ENCODE measurements at regions not wholly inside any gene's neighbourhood (a gene's known extent, or its start where the extent isn't known, plus 50 kb on each side); places are given as distances from the start of the nearest gene placed in this dataset.

GRCh38 chr2:10520154-10520553 is 72.0 kb upstream of the ODC1 start:
- Histone ChIP-seq H3K9me3 (ENCODE audit: severe bottlenecking) (peaks cover 7% of the 10 kb centered on the region), H3K4me3 (ENCODE audit: severe bottlenecking) (no peak overlapping the region), H3K36me3 (ENCODE audit: low read depth) (no peaks in the 10 kb centered on the region), H3K4me1 (ENCODE audit: insufficient read depth, poor library complexity, severe bottlenecking) (no peaks in the 10 kb centered on the region), H3K27me3 (ENCODE audit: insufficient read depth, poor library complexity, severe bottlenecking) (no peaks in the 10 kb centered on the region), H3K27ac (ENCODE audit: poor library complexity, severe bottlenecking) (no peak overlapping the region)
- no peak for ATAC-seq (ENCODE audit: low read depth)
- TF ChIP-seq CTCF (IDR thresholded peaks at IDR 0.05; ENCODE audit: poor library complexity, severe bottlenecking) = no peak
- no peak for DNase-seq (ENCODE audit: low spot score)

- no peak for DNase-seq (ENCODE audit: low spot score)
Measured at GRCh38 chr2:10519394-10519740, 71.2 kb upstream of the ODC1 start.

GRCh38 chr2:10518470-10519393 is 70.6 kb upstream of the ODC1 start:
- no peak for DNase-seq (ENCODE audit: low spot score)
- Histone ChIP-seq H3K27me3 (ENCODE audit: insufficient read depth, poor library complexity, severe bottlenecking) (no peaks in the 10 kb centered on the region), H3K36me3 (ENCODE audit: low read depth) (no peaks in the 10 kb centered on the region), H3K4me1 (ENCODE audit: insufficient read depth, poor library complexity, severe bottlenecking) (peaks cover 7% of the 10 kb centered on the region), H3K4me3 (ENCODE audit: severe bottlenecking) (no peak overlapping the region), H3K27ac (ENCODE audit: poor library complexity, severe bottlenecking) (no peak overlapping the region), H3K9me3 (ENCODE audit: severe bottlenecking) (peaks cover 7% of the 10 kb centered on the region)
- no peak for ATAC-seq (ENCODE audit: low read depth)
- TF ChIP-seq CTCF (IDR thresholded peaks at IDR 0.05; ENCODE audit: poor library complexity, severe bottlenecking) = no peak

More at GRCh38 chr2:10519394-10519740, 71.2 kb upstream of the ODC1 start:
- H3K27me3 ChIP-seq (ENCODE audit: insufficient read depth, poor library complexity, severe bottlenecking) = no peaks in the 10 kb centered on the region
- H3K36me3 ChIP-seq (ENCODE audit: low read depth) = no peaks in the 10 kb centered on the region
- no peak overlapping the region for H3K4me3 ChIP-seq (ENCODE audit: severe bottlenecking)
- peaks cover 3% of the 10 kb centered on the region for H3K4me1 ChIP-seq (ENCODE audit: insufficient read depth, poor library complexity, severe bottlenecking)
- no peak for TF ChIP-seq CTCF (IDR thresholded peaks at IDR 0.05; ENCODE audit: poor library complexity, severe bottlenecking)
- H3K27ac ChIP-seq (ENCODE audit: poor library complexity, severe bottlenecking) = no peak overlapping the region
- no peak for ATAC-seq (ENCODE audit: low read depth)
- peaks cover 7% of the 10 kb centered on the region for H3K9me3 ChIP-seq (ENCODE audit: severe bottlenecking)

- H3K4me3 ChIP-seq (ENCODE audit: severe bottlenecking) = no peak overlapping the region
- peaks cover 7% of the 10 kb centered on the region for H3K4me1 ChIP-seq (ENCODE audit: insufficient read depth, poor library complexity, severe bottlenecking)
- ATAC-seq (ENCODE audit: low read depth) (no peak), DNase-seq (ENCODE audit: low spot score) (no peak)
- peaks cover 7% of the 10 kb centered on the region for H3K9me3 ChIP-seq (ENCODE audit: severe bottlenecking)
- H3K27ac ChIP-seq (ENCODE audit: poor library complexity, severe bottlenecking) = no peak overlapping the region
- no peaks in the 10 kb centered on the region for H3K27me3 ChIP-seq (ENCODE audit: insufficient read depth, poor library complexity, severe bottlenecking)
- TF ChIP-seq CTCF (IDR thresholded peaks at IDR 0.05; ENCODE audit: poor library complexity, severe bottlenecking) = no peak
- no peaks in the 10 kb centered on the region for H3K36me3 ChIP-seq (ENCODE audit: low read depth)
Measured at GRCh38 chr2:10517351-10518043, 69.4 kb upstream of the ODC1 start.

All from RWPE2 (cell line).